DMS153 (cell line): ENCODE measurements at regions not wholly inside any gene's neighbourhood (a gene's known extent, or its start where the extent isn't known, plus 50 kb on each side); places are given as distances from the start of the nearest gene placed in this dataset.

Experiments used
- DNase-seq: peaks from one replicate; lab custom pipeline; 2025; lab: John Stamatoyannopoulos, UW

DNA sequence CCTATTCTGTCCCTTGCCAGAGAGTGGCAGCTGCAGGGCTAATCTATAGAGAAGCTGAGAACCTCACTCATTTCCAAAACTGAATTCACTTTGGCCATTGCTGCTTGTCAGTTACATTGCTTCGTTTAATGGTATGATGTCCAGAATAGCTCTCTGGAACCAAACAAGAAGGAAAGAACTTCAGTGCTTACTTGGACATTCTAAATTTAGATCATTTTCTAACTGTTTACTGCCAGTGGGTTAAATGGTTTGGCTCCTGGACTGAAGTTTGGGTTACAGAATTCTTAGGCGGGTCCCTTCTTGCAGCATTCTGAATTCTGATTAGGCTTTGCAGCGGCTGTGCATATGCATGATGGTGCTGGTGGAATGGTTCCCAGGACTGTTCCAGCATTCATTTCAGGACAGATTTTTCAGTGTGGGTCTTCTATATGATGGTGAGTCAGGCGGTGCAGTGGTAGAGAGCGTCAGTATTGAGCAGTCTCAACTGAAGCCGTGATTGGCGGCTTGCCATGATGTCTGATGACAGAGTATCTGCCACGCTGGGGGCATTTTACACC is 148.7 kb downstream of the DYRK2 start:
- DNase-seq = no peak

DNA sequence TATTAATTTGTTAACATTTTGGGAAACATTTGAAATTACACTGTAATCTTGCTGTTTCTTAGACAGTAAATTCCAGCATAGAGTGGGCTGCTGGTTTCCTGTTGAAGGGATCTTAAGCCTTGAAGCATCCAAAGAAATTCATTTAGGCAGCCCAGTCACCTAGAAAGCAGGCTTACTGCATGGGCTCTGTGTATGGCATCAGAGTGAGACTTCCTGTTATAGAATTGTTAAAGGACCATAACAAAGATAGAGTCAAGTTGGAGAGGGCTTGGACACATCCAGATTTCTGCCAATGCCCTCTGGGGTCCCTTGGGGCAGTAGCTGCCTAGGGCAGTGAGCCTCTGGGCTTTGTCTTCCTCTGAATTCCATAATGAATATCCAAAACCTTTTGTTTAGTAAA is 149.2 kb downstream of the DYRK2 start:
- DNase-seq = no peak

DNA sequence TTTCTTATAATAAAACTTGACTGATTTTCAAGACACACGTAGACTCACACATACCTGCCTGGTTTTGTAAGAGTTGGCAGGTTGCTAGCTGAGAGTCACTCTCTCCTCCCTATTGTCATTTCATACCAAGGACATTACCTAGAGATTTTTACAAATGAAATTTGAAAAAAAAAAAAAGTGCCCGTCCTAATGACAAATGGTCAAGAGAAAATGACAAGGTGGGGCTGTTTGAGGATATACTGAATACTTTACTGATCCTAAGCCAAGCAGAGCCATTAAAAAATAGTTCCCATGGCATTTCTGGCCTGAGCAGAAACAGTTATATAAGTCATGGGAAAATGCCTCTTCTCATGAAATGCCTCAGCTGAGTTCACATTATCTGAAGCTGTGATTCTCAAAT is 150.2 kb downstream of the DYRK2 start:
- DNase-seq = no peak

- DNase-seq = no peak
Observed at GRCh38 chr12:67802731-67803130, 154.2 kb downstream of the DYRK2 start.

DNA sequence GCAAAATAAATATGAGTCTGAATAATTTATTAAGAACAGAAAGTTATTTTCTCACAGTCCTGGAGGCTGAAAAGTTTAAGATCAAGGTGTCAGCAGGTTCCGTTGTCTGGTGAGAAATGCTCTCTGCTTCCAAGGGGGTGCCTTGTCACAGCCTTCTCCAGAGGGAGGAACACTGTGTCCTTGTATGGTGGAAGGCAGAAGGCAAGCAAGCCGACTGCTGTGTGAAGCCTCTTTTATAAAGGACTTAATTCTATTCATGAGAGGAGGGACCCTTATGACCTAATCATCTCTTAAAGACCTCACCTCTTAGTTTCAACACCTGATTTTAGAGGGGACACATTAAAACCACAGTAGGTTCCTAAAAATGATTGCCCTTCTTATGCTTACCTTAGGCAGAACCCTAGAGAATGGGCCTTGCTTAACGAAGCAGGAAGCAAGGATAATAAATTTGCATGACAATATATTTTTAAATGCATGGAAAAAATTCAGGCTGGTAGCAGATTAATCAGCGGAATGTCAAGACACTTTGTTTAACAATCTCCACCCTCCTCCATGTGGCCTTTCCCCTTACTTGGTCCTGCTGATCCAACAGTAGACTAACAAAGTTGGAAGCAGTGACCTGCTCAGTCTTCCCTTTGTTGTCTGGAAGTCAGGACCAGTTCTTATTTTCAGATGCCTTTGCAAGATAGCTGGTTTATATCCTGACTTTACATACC is 154.9 kb downstream of the DYRK2 start:
- no peak for DNase-seq

DNA sequence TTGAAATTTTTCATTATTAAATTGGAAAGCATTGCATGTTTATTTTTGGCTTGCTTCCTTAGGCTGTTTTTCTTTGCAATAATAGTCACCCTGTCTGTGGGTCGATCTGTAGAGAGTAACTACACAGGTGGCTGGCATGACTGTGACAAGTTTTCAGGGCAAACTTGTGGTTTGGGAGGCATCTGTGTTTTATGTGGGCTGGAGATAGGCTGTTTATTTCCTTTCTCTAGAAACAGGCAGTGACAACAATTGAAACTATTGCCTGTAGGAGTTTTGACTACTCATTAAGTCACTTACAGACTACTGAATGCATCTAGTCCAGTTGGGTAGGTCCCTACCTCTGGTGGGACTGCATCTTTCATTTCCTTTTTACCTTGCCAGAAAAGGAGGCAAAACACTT is 155.6 kb downstream of the DYRK2 start:
- DNase-seq = no peak

- DNase-seq = no peak
Observed at GRCh38 chr12:67807814-67808213, 159.3 kb downstream of the DYRK2 start.

DNA sequence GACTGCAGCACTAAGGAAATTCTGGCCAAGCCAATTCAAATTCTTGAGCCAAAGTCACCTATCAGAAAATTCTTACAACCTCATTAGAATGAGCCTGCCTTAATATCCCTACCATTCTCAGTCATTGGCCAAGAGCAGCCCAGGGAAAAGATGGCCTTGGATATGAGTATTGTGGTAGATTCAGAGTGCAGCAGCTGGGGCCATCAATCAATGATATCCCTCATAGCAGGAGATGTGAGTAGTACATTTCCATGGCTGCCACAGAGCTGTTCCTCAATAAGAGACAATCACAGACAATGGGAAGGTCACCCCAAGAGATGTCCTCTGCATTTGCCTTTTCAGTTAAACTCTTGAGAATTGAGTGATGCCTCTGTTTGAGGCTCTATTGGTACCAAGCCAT is 161.6 kb downstream of the DYRK2 start:
- DNase-seq = no peak

- DNase-seq = no peak
Observed at GRCh38 chr12:67811437-67812361, 163.2 kb downstream of the DYRK2 start.

- DNase-seq = no peak
Observed at GRCh38 chr12:67813456-67813904, 164.9 kb downstream of the DYRK2 start.

- DNase-seq = no peak
Observed at GRCh38 chr12:67816269-67816668, 167.7 kb downstream of the DYRK2 start.

DNA sequence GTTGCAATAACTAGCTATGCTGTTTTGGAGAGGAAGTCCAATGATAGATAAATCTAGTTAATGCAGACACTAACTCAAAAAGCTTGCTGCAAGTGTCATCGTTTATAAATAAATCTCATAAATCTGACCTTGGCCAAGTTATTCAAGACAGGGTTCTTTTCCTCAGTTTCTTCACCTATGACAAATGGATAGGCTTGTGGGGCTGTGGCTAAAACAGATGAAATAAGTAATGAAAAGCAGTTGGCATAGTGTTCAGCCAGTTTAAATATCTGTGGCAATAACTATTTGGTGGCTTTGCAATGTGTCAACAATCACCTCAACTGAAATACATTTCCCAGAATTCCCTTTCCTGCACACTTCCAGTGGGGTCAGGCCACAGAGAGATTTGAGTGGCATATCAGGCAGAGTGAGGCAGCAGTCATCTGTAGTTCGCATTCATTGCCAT is 169.9 kb downstream of the DYRK2 start:
- no peak for DNase-seq

DNA sequence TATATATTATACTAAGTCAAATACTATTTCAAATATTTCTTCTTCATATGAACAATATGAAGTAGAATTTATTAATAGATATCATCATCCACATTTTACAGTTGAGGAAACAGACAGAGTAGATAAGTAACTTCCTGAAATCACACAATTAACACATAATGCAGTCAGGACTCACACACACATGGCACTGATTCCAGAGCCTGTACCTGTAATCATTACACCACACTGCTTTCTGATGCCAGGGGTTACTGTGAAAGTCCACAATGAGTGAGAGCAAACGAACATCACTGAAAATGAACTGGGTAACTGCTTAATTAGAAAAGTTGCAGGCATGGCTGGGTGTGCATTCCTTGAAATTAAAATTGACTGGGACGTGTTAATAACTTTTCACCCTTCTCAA is 169.3 kb upstream of the IFNG-AS1 start:
- DNase-seq = no peak

- DNase-seq = no peak
Observed at GRCh38 chr12:67820694-67821093, 168.6 kb upstream of the IFNG-AS1 start.

DNA sequence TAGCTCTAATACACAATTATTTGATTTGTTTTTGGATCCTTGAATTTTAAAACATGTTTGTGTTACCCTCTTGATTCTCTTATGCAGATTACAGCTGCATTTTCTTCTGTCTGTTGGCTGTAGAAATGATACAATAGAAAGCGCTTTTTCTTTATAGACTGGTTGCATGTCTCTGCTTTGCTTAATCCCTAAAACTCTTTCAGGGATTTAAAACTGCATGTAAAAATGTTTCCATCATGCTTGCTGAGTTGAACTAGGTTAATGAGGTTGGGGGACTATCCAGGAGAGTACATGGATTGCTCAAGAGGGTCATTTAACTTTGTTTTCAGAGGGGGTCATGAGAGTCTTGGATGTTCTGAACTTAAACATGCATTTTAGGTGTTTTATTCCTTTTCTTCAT is 166.4 kb upstream of the IFNG-AS1 start:
- DNase-seq = no peak

- DNase-seq = no peak
Observed at GRCh38 chr12:67826148-67826547, 163.1 kb upstream of the IFNG-AS1 start.

DNA sequence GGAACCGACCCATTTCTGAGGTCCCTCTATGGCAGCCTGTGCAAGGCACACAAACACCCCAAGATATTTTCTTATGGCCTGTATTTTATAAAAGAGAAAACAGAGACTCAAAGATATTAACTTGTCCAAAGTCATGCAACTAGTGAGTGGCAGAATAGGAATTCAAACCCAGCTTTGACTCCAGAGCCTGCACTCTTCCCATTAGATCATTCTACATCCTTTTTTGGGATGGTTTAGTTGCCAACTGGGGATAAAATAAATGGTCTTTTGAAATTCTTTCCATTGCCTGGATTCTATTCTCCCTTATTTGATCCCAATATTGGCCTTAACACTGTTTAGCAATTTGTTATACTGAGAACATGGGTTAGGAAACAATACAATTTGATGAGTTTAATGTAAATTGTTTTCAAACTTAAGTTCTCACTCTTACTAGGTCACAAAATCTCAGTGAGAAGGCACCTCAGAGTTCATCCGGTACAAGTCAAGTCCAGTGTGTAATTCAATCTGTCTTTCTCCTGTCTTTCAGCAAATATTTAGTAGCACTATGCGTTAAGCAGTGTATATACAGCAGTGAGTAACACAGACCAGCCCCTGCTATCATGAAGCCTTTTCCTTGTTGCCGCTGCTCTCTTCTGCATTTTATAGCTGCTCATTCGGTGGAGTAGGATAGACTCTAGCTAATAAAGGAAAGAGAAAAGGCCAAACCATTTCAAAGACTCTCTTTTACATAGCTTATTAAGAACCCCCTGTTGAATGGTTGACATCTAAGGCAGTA is 162.1 kb upstream of the IFNG-AS1 start:
- no peak for DNase-seq

- DNase-seq = no peak
Observed at GRCh38 chr12:67827820-67828383, 161.3 kb upstream of the IFNG-AS1 start.

- DNase-seq = no peak
Observed at GRCh38 chr12:67829896-67830295, 159.4 kb upstream of the IFNG-AS1 start.

DNA sequence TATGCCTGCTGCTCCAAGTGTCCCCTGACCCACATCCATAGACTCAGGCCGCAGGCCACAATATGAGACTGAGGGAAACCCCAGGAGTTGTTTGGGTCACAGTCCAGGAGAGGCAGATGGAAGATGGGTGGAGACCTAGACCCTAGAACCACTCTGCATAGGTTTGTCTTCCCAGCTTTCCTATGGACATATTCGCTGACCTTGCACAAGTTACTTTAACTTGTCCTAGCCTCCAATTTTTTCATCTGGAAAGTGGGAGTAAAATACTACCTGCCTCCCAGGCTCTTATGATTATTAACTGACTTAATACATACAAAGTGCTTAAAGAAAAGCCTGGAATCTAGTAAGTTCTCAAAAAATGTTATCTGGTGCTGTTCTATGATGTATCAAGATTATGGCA is 157.1 kb upstream of the IFNG-AS1 start:
- no peak for DNase-seq

DNA sequence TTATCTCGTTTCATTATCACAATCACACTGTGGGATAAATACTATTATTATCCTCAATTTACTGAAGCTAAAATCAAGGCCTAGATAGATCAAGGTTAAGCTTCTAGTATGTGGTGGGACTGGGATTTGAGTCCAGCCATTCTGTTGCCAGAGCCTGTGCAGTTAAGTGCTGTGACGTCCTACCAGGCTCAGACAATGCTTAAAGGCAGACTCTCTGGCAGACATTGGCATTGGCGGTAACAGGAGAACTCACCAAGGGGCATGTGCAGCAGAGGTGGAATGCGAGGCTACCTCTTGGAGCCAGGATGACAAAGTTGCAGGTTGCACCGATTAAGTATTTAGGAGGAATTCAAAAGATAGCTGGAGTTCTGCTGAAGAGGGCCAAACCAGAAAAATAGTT is 155.6 kb upstream of the IFNG-AS1 start:
- DNase-seq = no peak

DNA sequence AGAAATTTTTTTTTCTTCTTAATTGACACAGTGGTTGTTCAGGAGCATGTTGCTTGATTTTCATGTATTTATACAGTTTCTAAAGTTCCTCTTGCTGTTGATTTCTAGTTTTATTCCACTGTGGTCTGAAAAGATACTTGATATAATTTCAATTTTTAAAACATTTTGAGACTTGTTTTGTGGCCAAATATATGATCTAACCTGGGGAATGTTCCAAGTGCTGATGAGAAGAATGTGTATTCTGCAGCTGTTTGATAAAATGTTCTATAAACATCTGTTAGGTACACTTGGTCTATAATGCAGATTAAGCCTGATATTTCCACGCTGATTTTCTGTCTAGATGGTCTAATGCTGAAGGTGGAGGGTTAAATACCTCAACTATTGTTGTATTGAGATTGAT is 151.4 kb upstream of the IFNG-AS1 start:
- DNase-seq = no peak
